ENCODE measurements at regions not wholly inside any gene's neighbourhood (a gene's known extent, or its start where the extent isn't known, plus 50 kb on each side); places are given as distances from the start of the nearest gene placed in this dataset.

GRCh38 chr22:26851125-26851524 lies 193.7 kb downstream of the MIAT start:
- intact Hi-C loops (cut with micrococcal nuclease; ENCODE audit: unreplicated experiment) = no loop called here
- no peak for DNase-seq (ENCODE audit: low spot score)
- BruUV-seq (replicated peaks) = no TSS peak
- Histone ChIP-seq H3K27me3 (replicated peaks; ENCODE audit: insufficient read depth, low read depth, low read length, poor library complexity) (no peaks in the 10 kb centered on the region), H3K9me3 (ENCODE audit: low read depth, low read length, poor library complexity, severe bottlenecking) (no peaks in the 10 kb centered on the region), H3K36me3 (ENCODE audit: insufficient read depth, low read length, poor library complexity, severe bottlenecking) (no peaks in the 10 kb centered on the region), H3K4me1 (ENCODE audit: insufficient read depth, low read length, poor library complexity, severe bottlenecking) (peaks cover 23% of the 10 kb centered on the region), H3K27ac (ENCODE audit: low read depth, low read length, poor library complexity, severe bottlenecking) (no peak overlapping the region), H3K4me3 (ENCODE audit: low read depth, low read length, poor library complexity, severe bottlenecking) (no peak overlapping the region)
- TF ChIP-seq EZH2 (IDR thresholded peaks at IDR 0.05; ENCODE audit: borderline replicate concordance, low read depth, low read length, poor library complexity, severe bottlenecking) = no peak
- TF ChIP-seq, protein P1, sequence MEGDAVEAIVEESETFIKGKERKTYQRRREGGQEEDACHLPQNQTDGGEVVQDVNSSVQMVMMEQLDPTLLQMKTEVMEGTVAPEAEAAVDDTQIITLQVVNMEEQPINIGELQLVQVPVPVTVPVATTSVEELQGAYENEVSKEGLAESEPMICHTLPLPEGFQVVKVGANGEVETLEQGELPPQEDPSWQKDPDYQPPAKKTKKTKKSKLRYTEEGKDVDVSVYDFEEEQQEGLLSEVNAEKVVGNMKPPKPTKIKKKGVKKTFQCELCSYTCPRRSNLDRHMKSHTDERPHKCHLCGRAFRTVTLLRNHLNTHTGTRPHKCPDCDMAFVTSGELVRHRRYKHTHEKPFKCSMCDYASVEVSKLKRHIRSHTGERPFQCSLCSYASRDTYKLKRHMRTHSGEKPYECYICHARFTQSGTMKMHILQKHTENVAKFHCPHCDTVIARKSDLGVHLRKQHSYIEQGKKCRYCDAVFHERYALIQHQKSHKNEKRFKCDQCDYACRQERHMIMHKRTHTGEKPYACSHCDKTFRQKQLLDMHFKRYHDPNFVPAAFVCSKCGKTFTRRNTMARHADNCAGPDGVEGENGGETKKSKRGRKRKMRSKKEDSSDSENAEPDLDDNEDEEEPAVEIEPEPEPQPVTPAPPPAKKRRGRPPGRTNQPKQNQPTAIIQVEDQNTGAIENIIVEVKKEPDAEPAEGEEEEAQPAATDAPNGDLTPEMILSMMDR (conservative IDR thresholded peaks at IDR 0.05; ENCODE audit: low read depth, low read length) = no peak
- POLR2A ChIA-PET (ENCODE audit: low non-redundant PET) = no interaction called here
- CTCF ChIA-PET = no interaction called here

DNA sequence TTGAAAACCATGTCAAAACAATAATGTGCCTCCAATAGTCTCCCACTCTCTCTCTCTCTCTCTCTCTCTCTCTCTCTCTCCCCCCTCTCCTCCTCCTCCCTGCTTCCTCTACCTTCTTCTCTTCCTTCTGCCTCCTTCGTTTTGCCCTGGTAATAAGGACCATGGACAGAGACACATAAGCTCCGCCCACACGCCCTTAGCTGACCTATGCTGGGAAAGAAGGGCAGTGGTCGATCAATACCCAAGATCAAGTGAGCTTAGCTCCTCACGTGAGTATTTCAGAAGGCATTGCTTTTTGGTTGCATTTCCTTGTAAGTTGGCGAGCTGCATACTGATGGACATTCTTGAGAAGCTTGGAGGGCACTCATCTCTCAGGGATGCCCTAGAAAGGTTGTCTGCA lies 194.8 kb downstream of the MIAT start:
- Histone ChIP-seq H3K9me3 (ENCODE audit: low read depth, low read length, poor library complexity, severe bottlenecking) (no peaks in the 10 kb centered on the region), H3K4me1 (ENCODE audit: insufficient read depth, low read length, poor library complexity, severe bottlenecking) (peaks cover 16% of the 10 kb centered on the region), H3K36me3 (ENCODE audit: insufficient read depth, low read length, poor library complexity, severe bottlenecking) (no peaks in the 10 kb centered on the region), H3K4me3 (ENCODE audit: low read depth, low read length, poor library complexity, severe bottlenecking) (no peak overlapping the region), H3K27me3 (replicated peaks; ENCODE audit: insufficient read depth, low read depth, low read length, poor library complexity) (no peaks in the 10 kb centered on the region), H3K27ac (ENCODE audit: low read depth, low read length, poor library complexity, severe bottlenecking) (no peak overlapping the region)
- ChIA-PET POLR2A (ENCODE audit: low non-redundant PET) (no interaction called here), CTCF (no interaction called here)
- no peak for DNase-seq (ENCODE audit: low spot score)
- BruUV-seq (replicated peaks) = no TSS peak
- TF ChIP-seq, protein P1 (conservative IDR thresholded peaks at IDR 0.05; ENCODE audit: low read depth, low read length) = no peak
- no peak for TF ChIP-seq EZH2 (IDR thresholded peaks at IDR 0.05; ENCODE audit: borderline replicate concordance, low read depth, low read length, poor library complexity, severe bottlenecking)
- intact Hi-C loops (cut with micrococcal nuclease; ENCODE audit: unreplicated experiment) = no loop called here

- no peak overlapping the region for H3K4me3 ChIP-seq (ENCODE audit: low read depth, low read length, poor library complexity, severe bottlenecking)
- no peak for TF ChIP-seq EZH2 (IDR thresholded peaks at IDR 0.05; ENCODE audit: borderline replicate concordance, low read depth, low read length, poor library complexity, severe bottlenecking)
- TF ChIP-seq, protein P1 (conservative IDR thresholded peaks at IDR 0.05; ENCODE audit: low read depth, low read length) = no peak
- no peaks in the 10 kb centered on the region for H3K27me3 ChIP-seq (replicated peaks; ENCODE audit: insufficient read depth, low read depth, low read length, poor library complexity)
- no peak for DNase-seq (ENCODE audit: low spot score)
- POLR2A ChIA-PET (ENCODE audit: low non-redundant PET) = no interaction called here
- no peaks in the 10 kb centered on the region for H3K9me3 ChIP-seq (ENCODE audit: low read depth, low read length, poor library complexity, severe bottlenecking)
- no peaks in the 10 kb centered on the region for H3K36me3 ChIP-seq (ENCODE audit: insufficient read depth, low read length, poor library complexity, severe bottlenecking)
- no TSS peak for BruUV-seq (replicated peaks)
- no peak overlapping the region for H3K27ac ChIP-seq (ENCODE audit: low read depth, low read length, poor library complexity, severe bottlenecking)
- H3K4me1 ChIP-seq (ENCODE audit: insufficient read depth, low read length, poor library complexity, severe bottlenecking) = peaks cover 8% of the 10 kb centered on the region
- CTCF ChIA-PET = no interaction called here
- intact Hi-C loops (cut with micrococcal nuclease; ENCODE audit: unreplicated experiment) = no loop called here
These were observed 195.7 kb downstream of the MIAT start for GRCh38 chr22:26853071-26853470.

Data from A673 (cell line).